Spinal cord (tissue), 9 donors: ENCODE measurements at regions not wholly inside any gene's neighbourhood (a gene's known extent, or its start where the extent isn't known, plus 50 kb on each side); places are given as distances from the start of the nearest gene placed in this dataset.

Source experiments
- DNase-seq, 6 donors: peaks; one replicate each; pipeline versions ENCODE4 v3.0.0 to v3.0.0-alpha.2; 2013 to 2015; ENCODE audit warnings: low spot score in 6 of 6, low read depth in 4 of 6
- H3K27ac ChIP-seq: one replicate; pipeline ENCODE4 v1.5.1; 2013; ENCODE audit warnings: low read depth, low read length, control low read depth
- H3K27me3 ChIP-seq: one replicate; pipeline ENCODE4 v1.6.1; 2013; ENCODE audit warnings: low read length; ENCODE audit not compliant: control insufficient read depth, insufficient read depth
- H3K36me3 ChIP-seq: one replicate; pipeline ENCODE4 v1.6.1; 2013; ENCODE audit warnings: low read length; ENCODE audit not compliant: control insufficient read depth, insufficient read depth
- H3K4me1 ChIP-seq: one replicate; pipeline ENCODE4 v1.6.1; 2013; ENCODE audit warnings: low read length; ENCODE audit not compliant: control insufficient read depth, insufficient read depth
- H3K4me3 ChIP-seq: one replicate; pipeline ENCODE4 v1.5.1; 2013; ENCODE audit warnings: low read depth, low read length, control low read depth
- H3K9me3 ChIP-seq: one replicate; pipeline ENCODE4 v1.6.1; 2013; ENCODE audit warnings: low read length; ENCODE audit not compliant: control insufficient read depth, insufficient read depth
- WGBS: methylation state at CpG from one replicate; pipeline ENCODE4 v1.1.5; 2013; ENCODE audit warnings: missing lambda C conversion rate; ENCODE audit not compliant: insufficient coverage; 5-methylcytosine and 5-hydroxymethylcytosine counted together
- donor health status: healthy.

DNA sequence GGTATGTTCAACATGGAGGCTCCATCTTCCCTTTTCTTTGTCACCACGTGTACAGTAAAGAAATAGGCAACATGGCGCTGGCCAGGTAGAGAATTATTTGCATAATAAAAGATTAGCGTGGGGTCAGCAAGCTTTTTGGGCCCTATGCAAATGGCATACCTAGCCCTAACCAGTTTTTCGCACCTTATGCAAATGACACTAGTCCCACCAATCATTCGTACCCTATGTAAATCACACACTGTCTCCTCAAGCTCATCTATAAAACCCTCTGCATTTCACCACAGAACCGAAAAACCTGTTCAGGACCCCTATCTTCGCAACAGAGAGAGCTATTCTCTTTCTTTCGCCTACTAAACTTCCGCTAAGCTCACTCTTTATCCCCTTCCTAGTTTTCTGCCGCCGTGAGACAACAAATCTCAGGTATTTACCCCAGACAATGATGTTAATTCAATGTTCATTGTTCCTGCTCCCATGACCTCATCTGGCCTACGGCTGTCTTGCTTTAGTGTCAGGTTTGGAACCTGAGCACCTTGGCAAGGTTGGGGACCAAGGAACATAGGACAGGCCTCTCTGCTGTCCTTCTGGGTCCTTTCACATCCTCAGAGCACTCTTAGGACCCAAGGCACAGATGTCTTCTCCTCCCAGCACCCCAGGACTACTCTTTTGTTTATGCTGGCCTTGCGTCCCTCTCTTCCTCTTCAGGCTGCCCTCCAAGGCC is 180.7 kb upstream of the RAI14 start:
- H3K27me3 ChIP-seq, result no peaks in the 10 kb centered on the region
- WGBS, result 81% methylated on average over 10 of the region's 13 CpGs
- H3K9me3 ChIP-seq, result no peaks in the 10 kb centered on the region
- H3K4me3 ChIP-seq, result no peak overlapping the region
- DNase-seq, result no peak
- no peak overlapping the region for H3K27ac ChIP-seq
- no peaks in the 10 kb centered on the region for H3K36me3 ChIP-seq
- no peaks in the 10 kb centered on the region for H3K4me1 ChIP-seq

DNA sequence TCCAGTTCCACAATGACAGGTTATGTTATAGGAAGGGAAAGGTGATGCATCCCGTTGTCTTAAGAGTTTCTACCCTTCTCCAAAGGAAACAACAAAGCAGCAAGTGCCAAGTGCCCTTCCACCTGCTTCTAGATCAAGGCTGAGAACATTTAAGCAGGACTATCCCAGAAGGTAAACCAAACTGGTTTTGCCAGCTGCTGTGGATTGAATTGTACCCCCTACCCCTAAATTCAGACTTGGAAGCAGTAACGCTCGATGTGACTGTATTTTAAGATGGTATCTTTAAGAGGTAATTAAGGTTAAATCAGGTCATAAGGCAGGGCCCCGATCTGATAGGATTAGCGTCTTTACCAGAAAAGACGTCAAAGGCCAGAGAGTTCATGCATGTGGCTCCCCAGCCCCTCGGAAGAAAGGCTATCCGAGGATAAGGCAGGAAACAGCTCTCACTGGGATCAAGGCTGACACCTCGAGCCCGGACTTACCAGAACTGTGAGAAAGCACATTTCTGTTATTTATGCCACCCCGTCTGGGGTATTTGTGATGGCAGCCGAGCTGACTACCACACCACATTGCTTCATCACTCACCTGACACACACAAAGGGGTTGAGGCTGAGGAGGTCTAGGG is 179.1 kb upstream of the RAI14 start:
- no peak overlapping the region for H3K4me3 ChIP-seq
- no peak for DNase-seq
- no peaks in the 10 kb centered on the region for H3K36me3 ChIP-seq
- no peaks in the 10 kb centered on the region for H3K9me3 ChIP-seq
- H3K27ac ChIP-seq, result no peak overlapping the region
- no peaks in the 10 kb centered on the region for H3K27me3 ChIP-seq
- 92% methylated on average over 6 of the region's 12 CpGs for WGBS
- no peaks in the 10 kb centered on the region for H3K4me1 ChIP-seq

DNA sequence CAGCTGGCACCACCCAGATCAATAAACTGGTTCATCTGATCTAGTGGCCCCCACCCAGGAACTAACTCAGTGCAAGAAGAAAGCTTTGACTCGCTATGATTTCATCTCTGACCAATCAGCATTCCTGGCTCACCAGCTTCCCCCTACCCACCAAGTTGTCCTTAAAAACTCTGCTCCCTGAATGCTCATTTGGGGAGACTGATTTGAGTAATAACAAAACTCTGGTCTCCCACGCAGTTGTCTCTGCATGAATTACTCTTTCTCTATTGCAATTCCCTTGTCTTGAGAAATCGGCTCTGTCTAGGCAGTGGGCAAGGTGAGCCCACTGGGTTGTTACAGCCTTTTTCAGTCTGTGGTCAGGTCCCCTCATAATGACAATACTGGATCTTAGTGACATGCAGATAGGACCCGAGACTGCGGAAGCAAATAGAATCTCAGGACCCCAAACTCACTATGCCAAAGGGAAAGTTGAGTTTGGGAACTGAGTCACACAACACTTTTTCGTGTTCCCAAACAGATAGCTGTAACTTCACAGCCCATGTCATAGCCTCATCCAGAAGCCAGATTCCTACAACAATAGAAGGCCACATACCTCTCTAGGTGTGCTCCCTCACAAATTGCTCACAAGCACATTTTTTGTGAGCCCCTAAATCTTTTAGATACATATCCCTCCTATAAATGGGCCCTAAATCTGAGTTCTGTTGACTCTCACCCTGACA is 175.2 kb upstream of the RAI14 start:
- H3K9me3 ChIP-seq, result no peaks in the 10 kb centered on the region
- H3K4me1 ChIP-seq, result no peaks in the 10 kb centered on the region
- no peaks in the 10 kb centered on the region for H3K27me3 ChIP-seq
- DNase-seq, result no peak
- no peak overlapping the region for H3K27ac ChIP-seq
- WGBS, result 85% methylated on average over 4 of the region's 6 CpGs
- H3K36me3 ChIP-seq, result no peaks in the 10 kb centered on the region
- H3K4me3 ChIP-seq, result no peak overlapping the region

DNA sequence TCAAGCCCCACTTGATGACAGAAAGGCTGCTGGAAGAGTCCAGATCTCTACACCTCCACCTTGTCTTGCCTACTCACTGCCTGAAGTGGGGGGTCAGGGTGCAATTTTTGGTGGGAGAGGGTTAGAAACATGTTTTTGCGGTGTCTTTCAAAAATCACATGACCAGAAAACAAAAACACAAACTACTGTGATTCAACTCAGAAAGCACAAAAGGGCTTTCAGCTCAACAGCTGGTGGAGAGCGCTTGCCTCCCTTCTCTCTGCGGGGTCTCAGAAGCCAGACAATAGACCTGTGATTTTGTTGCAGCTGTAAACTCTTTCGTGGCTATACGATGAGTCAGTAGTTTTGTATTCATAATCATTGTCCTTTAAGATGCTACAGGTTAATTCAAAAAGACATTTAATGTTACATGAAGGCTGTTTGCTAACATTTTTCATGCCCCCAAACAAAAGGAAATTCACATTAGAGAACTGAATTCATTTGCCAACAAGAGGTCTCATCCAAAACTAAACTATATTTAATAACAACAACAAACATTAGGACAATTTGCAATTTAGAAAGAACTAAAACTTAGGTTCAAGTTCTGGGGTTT is 172.6 kb upstream of the RAI14 start:
- no peaks in the 10 kb centered on the region for H3K27me3 ChIP-seq
- no peak overlapping the region for H3K27ac ChIP-seq
- DNase-seq, result no peak

GRCh38 chr5:34484216-34484920 is 171.8 kb upstream of the RAI14 start:
- Histone ChIP-seq H3K4me3 (no peak overlapping the region), H3K4me1 (no peaks in the 10 kb centered on the region), H3K36me3 (no peaks in the 10 kb centered on the region), H3K9me3 (no peaks in the 10 kb centered on the region), H3K27me3 (no peaks in the 10 kb centered on the region), H3K27ac (no peak overlapping the region)
- WGBS, result 0% methylated on average over 1 of the region's 3 CpGs
- DNase-seq, result no peak

More for the DNA sequence above, 172.6 kb upstream of the RAI14 start:
- WGBS, result no CpG with 5 or more reads among the region's 5 CpGs
- H3K4me3 ChIP-seq, result no peak overlapping the region
- H3K9me3 ChIP-seq, result no peaks in the 10 kb centered on the region
- H3K4me1 ChIP-seq, result no peaks in the 10 kb centered on the region
- no peaks in the 10 kb centered on the region for H3K36me3 ChIP-seq

DNA sequence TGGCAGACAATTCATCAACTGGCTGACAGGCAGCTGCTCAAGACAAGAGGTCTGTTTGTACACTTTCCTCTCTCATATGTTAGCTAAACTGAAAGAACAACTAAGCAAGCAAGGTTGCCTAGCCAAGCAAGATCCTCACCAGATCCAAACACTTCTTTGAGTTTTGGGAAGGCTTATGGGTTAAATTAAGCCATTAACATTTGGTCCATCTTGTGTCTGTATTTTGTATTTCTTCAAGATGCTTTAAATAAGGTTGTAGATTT is 170.4 kb upstream of the RAI14 start:
- no peak overlapping the region for H3K4me3 ChIP-seq
- DNase-seq, result no peak
- H3K36me3 ChIP-seq, result no peaks in the 10 kb centered on the region
- no peaks in the 10 kb centered on the region for H3K27me3 ChIP-seq
- H3K27ac ChIP-seq, result no peak overlapping the region
- H3K9me3 ChIP-seq, result no peaks in the 10 kb centered on the region
- H3K4me1 ChIP-seq, result no peaks in the 10 kb centered on the region

GRCh38 chr5:34486160-34486848 is 169.8 kb upstream of the RAI14 start:
- DNase-seq, result peak in 5 of 6 donors; percentile 83 to 97 (median 87)
- Histone ChIP-seq H3K4me3 (no peak overlapping the region), H3K27me3 (no peaks in the 10 kb centered on the region), H3K9me3 (no peaks in the 10 kb centered on the region), H3K27ac (no peak overlapping the region), H3K4me1 (peaks cover 6% of the 10 kb centered on the region), H3K36me3 (no peaks in the 10 kb centered on the region)
- WGBS, result 40% methylated on average over 6 of the region's 15 CpGs

GRCh38 chr5:34486849-34487158 is 169.3 kb upstream of the RAI14 start:
- WGBS, result 100% methylated on average over 1 of the region's 2 CpGs
- no peak overlapping the region for H3K4me3 ChIP-seq

GRCh38 chr5:34487159-34487879 is 168.8 kb upstream of the RAI14 start:
- H3K27me3 ChIP-seq, result no peaks in the 10 kb centered on the region
- 85% methylated on average over 9 of the region's 11 CpGs for WGBS
- DNase-seq, result no peak
- no peak overlapping the region for H3K4me3 ChIP-seq
- no peaks in the 10 kb centered on the region for H3K36me3 ChIP-seq
- H3K9me3 ChIP-seq, result no peaks in the 10 kb centered on the region
- H3K27ac ChIP-seq, result no peak overlapping the region
- H3K4me1 ChIP-seq, result peaks cover 10% of the 10 kb centered on the region

More at GRCh38 chr5:34486849-34487158, 169.3 kb upstream of the RAI14 start:
- H3K4me1 ChIP-seq, result peaks cover 10% of the 10 kb centered on the region
- H3K27ac ChIP-seq, result no peak overlapping the region
- H3K36me3 ChIP-seq, result no peaks in the 10 kb centered on the region
- no peaks in the 10 kb centered on the region for H3K9me3 ChIP-seq
- H3K27me3 ChIP-seq, result no peaks in the 10 kb centered on the region
- no peak for DNase-seq
